RWPE2 (cell line): ENCODE measurements at regions not wholly inside any gene's neighbourhood (a gene's known extent, or its start where the extent isn't known, plus 50 kb on each side); places are given as distances from the start of the nearest gene placed in this dataset.
"Not testable (repeated sequence)": the region's sequence is repeated elsewhere in the genome, so short reads cannot be mapped to it uniquely, and the experiment has no call there.

Source experiments
- ATAC-seq: fragments of 200-7000 bp; cut with Tn5 transposase; 3 replicates; pipeline ENCODE4 v1.9.1; 2021; ENCODE audit warnings: low read depth
- DNase-seq: peaks from one replicate; pipeline ENCODE4 v3.0.0-alpha.2; 2020; ENCODE audit warnings: low spot score
- H3K27ac ChIP-seq: fragments of 450-650 bp; 2 replicates; pipeline ENCODE4 v1.5.1; 2017; ENCODE audit warnings: mild to moderate bottlenecking; ENCODE audit not compliant: poor library complexity, severe bottlenecking
- H3K27me3 ChIP-seq: fragments of 250-450 bp; sonication (Bioruptor Pico); 2 replicates; pipeline ENCODE4 v1.5.1; 2021; ENCODE audit warnings: mild to moderate bottlenecking, moderate library complexity; ENCODE audit not compliant: insufficient read depth, poor library complexity, severe bottlenecking
- H3K36me3 ChIP-seq: fragments of 250-450 bp; sonication (Bioruptor Pico); 2 replicates; pipeline ENCODE4 v1.5.1; 2020; ENCODE audit warnings: low read depth, mild to moderate bottlenecking, moderate library complexity
- H3K4me1 ChIP-seq: fragments of 250-450 bp; sonication (Bioruptor Pico); 2 replicates; pipeline ENCODE4 v1.5.1; 2021; ENCODE audit warnings: mild to moderate bottlenecking, moderate library complexity; ENCODE audit not compliant: insufficient read depth, poor library complexity, severe bottlenecking
- H3K4me3 ChIP-seq: fragments of 250-450 bp; sonication (Bioruptor Pico); 2 replicates; pipeline ENCODE4 v1.5.1; 2021; ENCODE audit warnings: mild to moderate bottlenecking, moderate library complexity; ENCODE audit not compliant: severe bottlenecking
- H3K9me3 ChIP-seq: fragments of 250-450 bp; sonication (Bioruptor Pico); 2 replicates; pipeline ENCODE4 v1.5.1; 2021; ENCODE audit warnings: mild to moderate bottlenecking, moderate library complexity; ENCODE audit not compliant: severe bottlenecking
- CTCF ChIP-seq: fragments of 450-650 bp; IDR thresholded peaks from one replicate; pipeline ENCODE4 v1.5.1; 2017; ENCODE audit warnings: mild to moderate bottlenecking, moderate library complexity; ENCODE audit not compliant: poor library complexity, severe bottlenecking

DNA sequence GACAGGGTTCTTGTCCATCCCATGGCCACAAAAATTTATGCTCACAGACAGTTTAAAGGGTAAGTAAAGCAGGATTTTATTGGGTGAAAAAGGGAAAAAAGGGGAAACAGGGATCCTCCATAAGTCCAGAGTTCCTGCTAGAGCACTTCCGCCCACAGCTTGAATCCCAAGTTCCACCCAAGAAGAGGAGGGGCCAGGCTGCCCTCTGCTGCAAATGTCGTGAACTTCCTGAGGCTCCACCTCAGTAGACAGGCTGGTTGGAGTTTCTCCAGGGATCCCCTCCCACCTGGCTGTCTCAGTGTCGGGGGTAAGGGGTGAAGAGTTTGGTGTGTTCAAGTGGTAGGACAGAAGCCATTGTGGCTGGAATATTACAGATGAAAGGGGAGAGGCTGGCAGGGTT, 275.0 kb upstream of the SGCD start:
- ATAC-seq (no peak), DNase-seq (no peak)
- Histone ChIP-seq H3K4me1 (no peaks in the 10 kb centered on the region), H3K27ac (no peak overlapping the region), H3K36me3 (no peaks in the 10 kb centered on the region), H3K9me3 (no peaks in the 10 kb centered on the region), H3K27me3 (no peaks in the 10 kb centered on the region), H3K4me3 (no peak overlapping the region)
- TF ChIP-seq CTCF = peak; percentile 17

- no peak for DNase-seq
- Histone ChIP-seq H3K27ac (no peak overlapping the region), H3K27me3 (no peaks in the 10 kb centered on the region), H3K9me3 (no peaks in the 10 kb centered on the region), H3K4me3 (no peak overlapping the region), H3K4me1 (no peaks in the 10 kb centered on the region), H3K36me3 (no peaks in the 10 kb centered on the region)
- TF ChIP-seq CTCF = no peak
- no peak for ATAC-seq
Measured at GRCh38 chr5:156052656-156053055, 274.3 kb upstream of the SGCD start.

DNA sequence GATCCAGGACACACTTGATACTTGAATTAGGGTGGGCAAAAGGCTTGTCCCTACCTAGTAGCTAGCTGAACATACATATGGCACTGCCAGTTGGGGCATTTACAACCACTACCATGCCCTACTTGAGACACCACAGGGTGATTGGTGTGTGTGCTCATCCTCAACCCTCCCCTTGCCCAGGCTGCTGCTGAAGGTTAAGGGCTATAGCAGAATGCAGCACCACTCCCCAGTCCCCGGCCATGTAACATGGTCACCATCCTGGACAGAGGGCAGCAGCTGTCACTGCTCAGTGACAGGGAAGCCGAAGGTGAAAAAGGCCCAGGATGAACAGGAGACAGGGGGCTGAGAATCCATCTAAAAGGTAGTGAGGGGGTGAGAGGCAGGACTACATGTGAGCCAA, 273.9 kb upstream of the SGCD start:
- no peak for DNase-seq
- Histone ChIP-seq H3K36me3 (no peaks in the 10 kb centered on the region), H3K27me3 (no peaks in the 10 kb centered on the region), H3K4me3 (no peak overlapping the region), H3K4me1 (no peaks in the 10 kb centered on the region), H3K27ac (no peak overlapping the region), H3K9me3 (no peaks in the 10 kb centered on the region)
- no peak for ATAC-seq
- TF ChIP-seq CTCF = no peak

- Histone ChIP-seq H3K27me3 (no peaks in the 10 kb centered on the region), H3K4me1 (no peaks in the 10 kb centered on the region), H3K4me3 (no peak overlapping the region), H3K36me3 (no peaks in the 10 kb centered on the region), H3K27ac (no peak overlapping the region), H3K9me3 (peaks cover 9% of the 10 kb centered on the region)
- no peak for DNase-seq
- no peak for ATAC-seq
- TF ChIP-seq CTCF = no peak
Measured at GRCh38 chr5:156076912-156077311, 250.1 kb upstream of the SGCD start.

- ATAC-seq (no peak), DNase-seq (no peak)
- Histone ChIP-seq H3K4me1 (no peaks in the 10 kb centered on the region), H3K27me3 (no peaks in the 10 kb centered on the region), H3K9me3 (no peaks in the 10 kb centered on the region), H3K4me3 (no peak overlapping the region), H3K36me3 (no peaks in the 10 kb centered on the region), H3K27ac (no peak overlapping the region)
- TF ChIP-seq CTCF = no peak
Measured at GRCh38 chr5:156087577-156088110, 239.3 kb upstream of the SGCD start.

DNA sequence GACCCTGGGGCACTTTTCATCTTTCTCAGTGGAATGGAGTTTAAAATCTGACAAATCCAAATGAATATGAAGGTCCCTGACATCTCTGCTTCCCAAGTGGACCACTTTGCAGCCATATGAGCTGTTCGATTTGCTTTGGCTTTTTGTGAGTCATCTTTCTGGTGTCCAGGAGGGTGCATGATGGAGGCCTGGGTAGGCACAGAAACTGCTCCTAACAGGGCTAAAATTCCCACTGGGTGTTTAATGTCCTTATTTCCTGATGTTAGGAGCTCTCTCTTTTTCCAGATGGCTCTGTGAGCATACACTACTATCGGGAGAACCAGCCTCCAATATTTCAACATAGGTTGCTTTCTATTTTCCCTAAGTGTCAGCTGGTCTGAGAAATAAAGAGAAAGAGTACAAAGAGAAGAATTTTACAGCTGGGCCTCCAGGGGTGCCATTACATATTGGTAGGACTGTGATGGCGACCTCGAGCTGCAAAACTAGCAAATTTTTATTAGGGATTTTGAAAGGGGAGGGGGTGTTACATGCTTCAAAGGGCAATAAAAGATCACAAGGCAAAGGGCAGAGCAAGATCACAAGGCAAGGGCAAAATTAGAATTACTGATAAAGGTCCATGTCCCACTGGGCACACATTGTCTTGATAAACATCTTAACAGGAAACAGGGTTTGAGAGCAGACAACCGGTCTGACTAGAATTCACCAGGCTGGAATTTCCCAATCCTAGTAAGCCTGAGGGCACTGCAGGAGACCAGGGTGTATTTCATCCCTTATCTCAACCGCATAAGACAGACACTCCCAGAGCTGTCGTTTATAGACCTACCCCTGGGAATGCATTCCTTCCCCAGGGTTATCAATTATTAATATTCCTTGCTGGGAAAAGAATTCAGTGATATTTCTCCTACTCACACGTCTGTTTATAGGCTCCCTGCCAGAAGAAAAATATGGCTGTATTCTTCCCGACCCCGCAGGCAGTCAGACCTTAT, 236.7 kb upstream of the SGCD start:
- DNase-seq, H3K4me1 ChIP-seq, H3K27me3 ChIP-seq, H3K36me3 ChIP-seq, H3K27ac ChIP-seq, H3K4me3 ChIP-seq, ATAC-seq, H3K9me3 ChIP-seq: not testable (repeated sequence)
